Gastroesophageal sphincter (tissue), 4 donors: ENCODE measurements at regions not wholly inside any gene's neighbourhood (a gene's known extent, or its start where the extent isn't known, plus 50 kb on each side); places are given as distances from the start of the nearest gene placed in this dataset.

ENCODE experiments used
- ATAC-seq: fragments of 150-250 bp; one replicate; pipeline ENCODE4 v1.9.1; 2016; ENCODE audit warnings: mild to moderate bottlenecking, moderate library complexity
- H3K27ac ChIP-seq, 4 donors: fragments of 200-600 bp; sonication (generic) in 3 of 4; 1 replicate in 3 of 4; 2 replicates in 1 of 4; pipeline ENCODE4 v1.5.1; 2016 to 2019
- H3K27me3 ChIP-seq: fragments of 200-600 bp; sonication (generic); one replicate; pipeline ENCODE4 v1.5.1; 2019
- H3K36me3 ChIP-seq, 2 donors: fragments of 200-600 bp; sonication (generic); one replicate each; pipeline ENCODE4 v1.5.1; 2019; ENCODE audit warnings: control low read depth in 1 of 2
- H3K4me1 ChIP-seq, 3 donors: fragments of 200-600 bp; sonication (generic); 1 replicate in 2 of 3; 2 replicates in 1 of 3; pipeline ENCODE4 v1.5.1; 2016 to 2019; ENCODE audit warnings: control low read depth in 2 of 3
- H3K4me3 ChIP-seq, 2 donors: fragments of 200-600 bp; sonication (generic); one replicate each; pipeline ENCODE4 v1.5.1; 2019; ENCODE audit warnings: mild to moderate bottlenecking in 1 of 2, moderate library complexity in 1 of 2
- H3K9me3 ChIP-seq, 3 donors: fragments of 200-600 bp; sonication (generic); one replicate each; pipeline ENCODE4 v1.5.1; 2017 to 2019; ENCODE audit warnings: control low read depth in 2 of 3
- CTCF ChIP-seq, 4 experiments: fragments of 200-600 bp in 2 of 4; fragments of 450-650 bp in 2 of 4; sonication (generic) in 1 of 4; IDR thresholded peaks; one replicate each; pipeline ENCODE4 v1.5.1; 2017 to 2019; ENCODE audit warnings: antibody characterized with exemption in 4 of 4, mild to moderate bottlenecking in 2 of 4, moderate library complexity in 2 of 4
- EP300 ChIP-seq: sonication (generic); formaldehyde crosslinking; IDR thresholded peaks from one replicate; pipeline ENCODE4 v1.6.1; 2017; ENCODE audit warnings: antibody characterized with exemption, mild to moderate bottlenecking
- POLR2A ChIP-seq, 2 donors: fragments of 450-650 bp; IDR thresholded peaks; one replicate each; pipeline ENCODE4 v1.6.1; 2017; ENCODE audit warnings: antibody characterized with exemption in 2 of 2, mild to moderate bottlenecking in 2 of 2, moderate library complexity in 1 of 2
- POLR2AphosphoS5 ChIP-seq: sonication (generic); formaldehyde crosslinking; IDR thresholded peaks from one replicate; pipeline ENCODE4 v1.6.1; 2017; ENCODE audit warnings: antibody characterized with exemption
- WGBS, 2 donors: methylation state at CpG; one replicate each; pipeline ENCODE4 v1.1.5; 2018; ENCODE audit warnings: low coverage in 1 of 2; 5-methylcytosine and 5-hydroxymethylcytosine counted together

- no peaks in the 10 kb centered on the region for H3K27me3 ChIP-seq
- WGBS, 2 donors = 93 to 96% methylated on average over 2 of the region's 2 CpGs
- no peaks in the 10 kb centered on the region for H3K9me3 ChIP-seq
- no peak overlapping the region for H3K4me3 ChIP-seq
- H3K27ac ChIP-seq = peak overlapping the region; percentile 89 to 98 (median 95)
- H3K4me1 ChIP-seq = peaks cover 6 to 70% (median 31%) of the 10 kb centered on the region in 3 donors
- no peak for ATAC-seq
- TF ChIP-seq EP300 = no peak
- no peak for TF ChIP-seq CTCF (IDR thresholded peaks at IDR 0.05)
- no peak for TF ChIP-seq POLR2AphosphoS5
- TF ChIP-seq POLR2A (IDR thresholded peaks at IDR 0.05) = no peak
- no peaks in the 10 kb centered on the region for H3K36me3 ChIP-seq
These were observed 222.3 kb upstream of the TPRG1 start for GRCh38 chr3:188949456-188949855.

- ATAC-seq = no peak
- H3K9me3 ChIP-seq = no peaks in the 10 kb centered on the region
- H3K27me3 ChIP-seq = no peaks in the 10 kb centered on the region
- H3K4me1 ChIP-seq = peaks cover 6 to 70% (median 31%) of the 10 kb centered on the region in 3 donors
- H3K4me3 ChIP-seq = no peak overlapping the region
- TF ChIP-seq POLR2AphosphoS5 (peak; percentile 9), CTCF (IDR thresholded peaks at IDR 0.05) (no peak)
- no peaks in the 10 kb centered on the region for H3K36me3 ChIP-seq
- 100% methylated on average over 1 of the region's 1 CpG for WGBS, 2 donors
- peak overlapping the region; percentile 89 to 98 (median 95) for H3K27ac ChIP-seq
These were observed 221.8 kb upstream of the TPRG1 start for GRCh38 chr3:188949996-188950395.

- Histone ChIP-seq H3K36me3 (no peaks in the 10 kb centered on the region), H3K27ac (peak overlapping the region; percentile 89 to 98 (median 95)), H3K9me3 (no peaks in the 10 kb centered on the region), H3K4me1 (peaks cover 6 to 74% (median 31%) of the 10 kb centered on the region in 3 donors), H3K27me3 (no peaks in the 10 kb centered on the region), H3K4me3 (no peak overlapping the region)
- WGBS, 2 donors = 0 to 46% methylated on average over 5 to 12 of the region's 13 CpGs
- no peak for TF ChIP-seq CTCF (IDR thresholded peaks at IDR 0.05)
- no peak for TF ChIP-seq EP300
- peak; percentile 89 for TF ChIP-seq POLR2AphosphoS5
- TF ChIP-seq POLR2A (IDR thresholded peaks at IDR 0.05) = no peak
- peak; percentile 52 for ATAC-seq
These were observed 220.8 kb upstream of the TPRG1 start for GRCh38 chr3:188950832-188951489.

GRCh38 chr3:188951734-188952133 lies 220.0 kb upstream of the TPRG1 start:
- peaks cover 6 to 75% (median 31%) of the 10 kb centered on the region in 3 donors for H3K4me1 ChIP-seq
- H3K27ac ChIP-seq = peak overlapping the region; percentile 89 to 98 (median 95)
- TF ChIP-seq CTCF (IDR thresholded peaks at IDR 0.05) (no peak), POLR2A (IDR thresholded peaks at IDR 0.05) (no peak)
- no peak overlapping the region for H3K4me3 ChIP-seq
- ATAC-seq = no peak
- H3K27me3 ChIP-seq = no peaks in the 10 kb centered on the region
- WGBS, 2 donors = 74 to 83% methylated on average over 4 to 5 of the region's 8 CpGs
- H3K9me3 ChIP-seq = no peaks in the 10 kb centered on the region
- H3K36me3 ChIP-seq = no peaks in the 10 kb centered on the region

- peak; percentile 59 for ATAC-seq
- peak; percentile 85 to 96 (median 94) for TF ChIP-seq CTCF (IDR thresholded peaks at IDR 0.05)
- TF ChIP-seq EP300 = no peak
- peak; percentile 79 for TF ChIP-seq POLR2AphosphoS5
- H3K4me1 ChIP-seq = peaks cover 0 to 54% (median 16%) of the 10 kb centered on the region in 3 donors
- H3K4me3 ChIP-seq = no peak overlapping the region
- H3K27ac ChIP-seq = peak overlapping the region in 1 of 4 donors; percentile 14
- no peaks in the 10 kb centered on the region for H3K9me3 ChIP-seq
- WGBS, 2 donors = 26 to 34% methylated on average over 3 of the region's 3 CpGs
- H3K36me3 ChIP-seq = no peaks in the 10 kb centered on the region
- H3K27me3 ChIP-seq = no peaks in the 10 kb centered on the region
These were observed 217.1 kb upstream of the TPRG1 start for GRCh38 chr3:188954590-188955208.
